NCI-H510A (cell line): ENCODE measurements at regions not wholly inside any gene's neighbourhood (a gene's known extent, or its start where the extent isn't known, plus 50 kb on each side); places are given as distances from the start of the nearest gene placed in this dataset.
"Not testable (repeated sequence)": the region's sequence is repeated elsewhere in the genome, so short reads cannot be mapped to it uniquely, and the experiment has no call there.

Experiments
- DNase-seq: peaks from one replicate; lab custom pipeline; 2025; lab: John Stamatoyannopoulos, UW

DNA sequence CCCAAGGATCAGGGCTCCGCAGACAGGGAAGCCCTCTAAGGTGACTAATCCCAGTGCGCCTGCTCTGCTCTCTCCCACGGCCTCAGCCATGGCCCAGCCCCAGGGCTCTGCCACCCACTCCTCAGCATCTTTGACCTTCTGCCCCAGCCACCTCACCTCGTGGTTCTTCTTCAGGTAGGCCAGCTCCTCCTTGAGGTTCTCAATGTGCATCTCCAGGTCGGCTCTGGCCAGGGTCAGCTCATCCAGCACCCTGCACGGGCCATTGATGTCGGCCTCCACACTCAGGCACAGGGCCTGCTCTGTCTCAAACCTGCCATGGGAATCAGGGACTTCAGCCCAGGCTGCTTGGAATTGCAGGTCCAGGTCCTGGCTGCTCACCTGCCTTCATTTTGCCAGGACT is 128.4 kb downstream of the TNFRSF13B start:
- not testable (repeated sequence) for DNase-seq

DNA sequence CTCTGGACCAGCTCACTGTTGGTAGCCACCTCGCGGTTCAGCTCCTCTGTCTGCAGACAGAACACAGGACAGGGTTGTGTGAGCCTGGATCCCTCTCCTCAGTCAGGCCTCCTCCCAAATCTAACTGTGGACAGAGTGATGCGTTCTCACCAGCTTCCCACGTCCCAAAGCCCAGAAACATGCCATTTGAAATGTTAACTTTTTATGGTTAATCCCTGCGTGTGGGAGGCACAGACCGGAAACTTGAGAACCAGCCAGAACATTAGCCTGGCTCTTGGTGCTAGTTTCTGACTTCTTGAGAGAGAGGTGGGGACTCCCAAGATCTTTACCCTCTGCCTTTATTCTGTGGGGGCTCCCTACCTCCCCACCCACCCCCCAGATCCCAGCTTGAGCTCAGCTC is 129.6 kb downstream of the TNFRSF13B start:
- DNase-seq = not testable (repeated sequence)

DNA sequence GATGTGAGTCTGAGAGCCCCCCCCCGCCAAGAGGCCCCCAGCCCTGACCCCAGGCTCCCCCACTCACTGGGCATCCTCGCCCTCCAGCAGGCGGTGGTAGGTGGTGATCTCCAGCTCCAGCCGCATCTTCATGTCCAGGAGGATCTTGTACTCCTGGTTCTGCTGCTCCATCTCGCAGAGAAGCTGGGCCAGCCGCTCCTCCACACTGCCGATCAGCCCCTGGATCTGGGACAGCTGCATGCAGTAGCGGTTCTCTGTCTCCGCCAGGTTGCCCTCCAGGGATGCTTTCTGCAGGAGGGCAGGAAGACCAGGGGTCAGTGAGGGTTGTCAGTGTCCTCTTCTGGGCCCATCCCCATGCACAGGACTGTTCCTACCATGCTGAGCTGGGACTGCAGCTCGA is 130.0 kb downstream of the TNFRSF13B start:
- not testable (repeated sequence) for DNase-seq

- not testable (repeated sequence) for DNase-seq
Measured at GRCh38 chr17:16840219-16840618, 131.7 kb downstream of the TNFRSF13B start.

DNA sequence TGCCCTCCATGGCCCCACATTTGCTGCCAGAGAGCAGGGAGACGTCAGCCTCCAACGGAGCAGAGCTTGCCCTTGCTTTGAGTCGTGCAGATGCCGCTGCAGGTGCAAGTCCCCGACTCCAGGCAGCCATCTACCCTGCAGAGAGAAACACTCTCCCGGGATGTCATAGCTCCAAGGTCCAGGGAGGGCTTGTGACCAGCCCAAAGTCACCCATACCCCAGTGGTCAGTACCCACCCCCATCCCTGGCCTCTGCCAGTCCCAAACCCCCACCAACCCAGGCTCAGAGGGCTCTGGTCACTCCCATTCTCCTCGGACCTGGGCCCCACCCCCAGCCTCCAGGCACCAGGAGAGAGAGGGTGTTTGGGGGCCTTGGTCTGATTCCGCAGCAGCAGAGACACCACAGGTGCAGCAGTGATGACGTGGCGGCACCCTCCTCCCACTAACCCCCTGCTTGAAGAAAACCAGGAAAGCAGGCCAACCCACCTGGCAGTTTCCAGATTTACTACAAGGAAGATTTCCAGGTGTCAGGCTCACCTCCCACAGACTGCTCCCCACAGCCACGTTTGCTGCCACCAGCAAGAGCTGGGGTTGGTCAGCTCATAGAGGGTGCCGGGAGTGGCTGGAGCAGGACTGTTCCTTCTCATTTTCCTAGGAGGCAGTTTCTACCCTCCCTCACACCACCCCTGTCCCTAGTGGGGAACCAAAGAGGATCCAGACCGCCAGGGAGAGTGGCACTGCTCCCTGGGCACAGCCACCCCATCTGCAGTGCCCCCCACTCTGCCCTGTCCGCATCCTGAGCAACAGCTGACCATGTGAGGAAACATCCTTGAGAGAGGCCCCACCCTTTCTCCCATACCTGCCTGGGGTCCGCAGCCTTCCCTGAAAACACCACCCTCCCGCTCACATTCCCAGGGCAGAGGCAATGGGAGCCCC is 132.4 kb downstream of the TNFRSF13B start:
- not testable (repeated sequence) for DNase-seq

DNA sequence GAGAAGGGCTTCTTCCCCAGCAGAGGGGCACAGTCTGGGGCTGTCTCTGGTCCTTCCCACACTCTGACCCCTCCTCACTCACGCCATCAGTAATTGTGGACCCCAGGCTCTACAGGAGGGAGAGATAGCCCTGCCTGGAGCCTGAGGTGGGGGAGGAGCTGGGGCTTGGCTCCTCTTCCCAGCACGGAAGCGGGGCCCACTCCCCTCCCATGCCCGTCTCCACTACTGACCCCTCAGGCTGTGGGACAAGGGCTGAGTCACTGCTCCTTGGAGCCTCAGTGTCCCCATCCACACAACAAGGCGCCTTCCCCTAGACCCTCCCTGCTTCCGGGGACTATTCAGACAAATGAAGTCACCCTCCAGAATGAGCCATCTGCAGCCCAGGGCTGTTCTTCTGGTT is 133.1 kb downstream of the TNFRSF13B start:
- DNase-seq = not testable (repeated sequence)

DNA sequence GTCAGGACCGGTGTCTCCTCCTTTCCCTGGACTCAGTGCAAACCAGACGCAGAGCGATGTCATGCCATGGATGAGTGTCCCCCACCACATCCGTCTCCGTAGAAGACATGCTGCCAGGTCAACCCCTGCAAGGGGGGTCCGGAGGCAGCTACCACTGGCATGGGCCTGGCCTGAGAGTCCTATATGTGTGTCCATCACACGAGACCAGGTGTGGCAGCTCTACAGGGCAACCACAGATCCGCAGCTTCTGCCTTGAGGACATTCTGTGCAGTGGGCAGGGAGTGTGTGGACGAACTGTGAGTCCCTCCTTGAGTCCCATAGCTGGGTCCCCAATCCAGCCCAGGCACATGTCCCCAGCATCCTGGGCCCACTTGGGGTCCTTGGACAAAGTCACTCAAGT is 133.6 kb downstream of the TNFRSF13B start:
- not testable (repeated sequence) for DNase-seq

GRCh38 chr17:16837468-16838266 is 134.3 kb downstream of the TNFRSF13B start:
- not testable (repeated sequence) for DNase-seq

GRCh38 chr17:16836315-16836915 is 135.5 kb downstream of the TNFRSF13B start:
- DNase-seq = not testable (repeated sequence)

- not testable (repeated sequence) for DNase-seq
Measured at GRCh38 chr17:16833517-16833916, 138.4 kb downstream of the TNFRSF13B start.

DNA sequence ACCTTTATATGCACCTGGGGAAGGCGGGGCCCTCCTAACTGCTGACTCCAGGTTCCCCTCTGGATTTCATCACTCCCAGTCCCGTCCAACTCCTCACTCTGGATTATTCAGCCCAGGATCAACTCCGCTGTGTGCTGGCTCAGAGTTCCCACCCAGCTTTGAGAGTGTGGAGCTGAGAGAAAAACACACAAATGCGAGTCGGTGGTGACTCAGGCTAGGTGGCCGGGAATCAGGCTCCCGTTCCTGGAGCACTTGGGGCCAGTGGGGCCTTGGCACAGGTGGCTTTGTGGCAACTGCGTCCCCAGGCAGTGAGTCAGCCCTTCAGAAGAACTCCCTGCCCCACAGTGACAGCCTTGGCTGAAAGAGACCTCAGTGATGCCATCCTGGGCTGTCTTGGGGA is 139.1 kb downstream of the TNFRSF13B start:
- DNase-seq = not testable (repeated sequence)

GRCh38 chr17:16832206-16832605 is 139.7 kb downstream of the TNFRSF13B start:
- DNase-seq = not testable (repeated sequence)

DNA sequence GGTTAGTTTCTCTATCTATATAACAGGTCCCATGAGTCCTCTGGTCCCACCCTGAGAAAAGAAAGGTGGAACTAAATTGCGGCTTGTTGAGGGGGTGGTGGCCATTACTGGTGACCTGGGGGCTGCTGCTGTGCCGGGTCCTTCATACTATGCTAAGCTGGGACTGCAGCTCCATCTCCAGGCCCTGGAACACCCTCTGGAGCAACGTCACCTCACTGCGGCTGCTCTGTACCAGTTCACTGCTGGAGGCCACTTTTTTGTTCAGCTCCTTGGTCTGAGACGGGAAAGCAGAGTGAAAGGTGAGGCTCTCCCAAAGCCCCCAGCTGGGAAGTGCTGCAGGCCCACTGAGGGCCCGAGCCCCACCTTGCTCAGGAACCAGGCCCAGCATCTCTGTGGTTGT is 140.7 kb downstream of the CCDC144A start:
- DNase-seq = not testable (repeated sequence)

DNA sequence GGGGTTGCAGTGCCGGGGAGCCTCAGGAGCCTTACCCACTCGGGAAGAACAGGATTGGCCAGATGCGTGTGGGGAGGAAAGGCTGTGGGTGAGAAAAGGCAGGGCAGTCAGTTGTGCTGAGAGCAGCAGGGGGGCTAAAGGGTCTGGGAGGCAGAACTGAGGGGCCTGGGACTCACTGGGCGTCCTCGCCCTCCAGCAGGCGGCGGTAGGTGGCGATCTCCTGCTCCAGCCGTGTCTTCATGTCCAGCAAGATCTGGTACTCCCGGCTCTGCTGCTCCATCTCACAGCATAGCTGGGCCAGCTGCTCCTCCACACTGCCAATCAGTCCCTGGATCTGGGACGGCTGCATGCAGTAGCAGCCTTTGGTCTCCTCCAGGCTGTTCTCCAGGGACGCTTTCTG is 140.2 kb downstream of the CCDC144A start:
- not testable (repeated sequence) for DNase-seq
